NOMO-1 treated with dmso at 0.1 percent for 144 hours (cell line): ENCODE measurements at regions not wholly inside any gene's neighbourhood (a gene's known extent, or its start where the extent isn't known, plus 50 kb on each side); places are given as distances from the start of the nearest gene placed in this dataset.
"Not testable (repeated sequence)": the region's sequence is repeated elsewhere in the genome, so short reads cannot be mapped to it uniquely, and the experiment has no call there.

Source experiments
- DNase-seq: peaks from one replicate; lab custom pipeline; 2025; ENCODE audit not compliant: unreplicated experiment; lab: John Stamatoyannopoulos, UW

DNA sequence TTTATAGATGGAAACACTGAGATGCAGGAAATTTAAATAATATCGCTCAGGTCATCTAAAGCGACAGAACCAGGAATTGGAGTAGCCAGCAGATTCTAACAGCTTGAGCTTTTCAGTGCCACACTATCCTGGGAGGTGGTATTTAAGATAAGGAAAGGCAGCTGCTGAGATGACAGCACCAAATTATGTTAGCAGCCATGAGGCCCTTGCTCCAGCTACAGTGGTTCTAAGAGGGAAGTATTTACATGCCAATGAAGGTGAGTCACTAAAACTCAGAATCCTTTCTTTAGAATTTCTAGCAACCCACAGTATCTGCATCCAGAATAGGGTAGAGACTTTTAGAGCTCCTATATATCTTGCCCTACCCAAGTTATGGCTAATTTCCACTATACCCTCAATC is 127.0 kb upstream of the VLDLR start:
- no peak for DNase-seq

DNA sequence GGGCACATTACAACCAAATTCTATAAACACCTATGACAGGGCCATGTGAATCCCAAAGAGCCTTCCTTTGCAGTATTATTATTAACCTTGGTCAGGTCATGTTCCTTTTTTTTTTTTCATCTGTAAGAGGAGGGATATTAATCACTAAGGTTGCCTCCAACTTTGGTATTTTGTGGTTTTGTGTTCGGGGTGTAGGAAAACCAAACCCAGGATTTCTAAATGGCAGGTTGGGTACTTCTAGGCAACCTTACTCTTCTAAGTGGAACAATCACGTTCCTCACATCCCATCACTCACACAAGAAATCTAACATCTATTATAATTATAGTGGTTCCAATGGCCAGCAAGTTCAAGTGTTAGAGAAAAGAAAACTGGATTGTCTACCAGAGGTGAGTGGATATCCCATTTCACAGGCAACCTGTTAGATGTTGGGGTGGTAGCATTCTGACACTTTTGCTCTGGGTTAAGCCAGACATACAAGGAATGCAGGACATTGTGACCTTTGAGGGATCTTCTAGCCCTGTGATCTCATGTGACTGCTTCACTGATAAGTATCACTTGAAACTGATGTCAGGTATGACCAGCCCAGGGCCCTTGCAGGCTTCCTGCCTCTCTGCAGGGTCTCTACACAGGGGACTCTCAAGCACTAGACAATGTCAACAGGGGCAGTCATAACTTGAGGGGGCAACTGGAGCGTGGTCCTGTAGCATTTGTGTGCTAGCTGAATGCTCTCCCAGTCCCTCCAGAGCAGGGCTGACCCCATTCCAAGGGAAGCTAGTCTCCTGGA is 126.2 kb upstream of the VLDLR start:
- DNase-seq = no peak

DNA sequence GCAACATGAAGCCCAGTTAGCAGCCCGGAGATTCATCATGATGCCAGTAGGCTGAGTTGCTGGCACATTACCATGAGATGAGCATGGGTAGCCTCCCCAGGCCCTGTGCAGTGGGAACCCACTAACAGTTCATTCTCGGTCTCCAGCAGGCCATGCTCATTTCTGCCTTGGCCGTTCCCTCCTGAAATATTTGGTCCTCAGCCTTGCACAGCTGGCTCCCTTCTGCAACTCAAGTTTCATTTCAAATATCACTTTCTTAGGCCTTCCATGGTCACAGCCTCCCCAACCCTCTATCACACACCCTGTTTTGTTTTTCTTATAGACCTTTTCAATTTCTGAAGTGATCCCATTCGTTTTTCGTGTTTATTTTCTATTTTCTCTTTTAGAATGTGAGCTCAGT is 125.4 kb upstream of the VLDLR start:
- DNase-seq = no peak

DNA sequence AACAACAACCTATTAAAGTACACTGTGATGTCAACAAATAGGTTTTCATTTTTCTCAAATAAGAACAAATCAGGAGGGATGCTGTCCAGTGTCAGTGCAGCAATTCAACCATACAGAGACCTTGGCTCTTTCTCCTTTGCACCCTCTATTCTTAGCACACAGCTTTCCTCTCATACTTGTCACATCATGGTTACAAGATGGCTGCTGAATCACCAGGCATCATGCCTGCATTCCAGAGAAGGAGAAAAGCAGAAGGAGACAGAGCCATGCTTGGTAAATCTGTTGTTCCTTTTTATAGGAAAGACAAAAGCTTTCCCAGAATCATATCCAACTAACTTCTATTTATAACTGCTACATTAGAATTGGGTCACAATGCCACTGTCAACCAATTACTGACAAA is 124.7 kb upstream of the VLDLR start:
- no peak for DNase-seq

DNA sequence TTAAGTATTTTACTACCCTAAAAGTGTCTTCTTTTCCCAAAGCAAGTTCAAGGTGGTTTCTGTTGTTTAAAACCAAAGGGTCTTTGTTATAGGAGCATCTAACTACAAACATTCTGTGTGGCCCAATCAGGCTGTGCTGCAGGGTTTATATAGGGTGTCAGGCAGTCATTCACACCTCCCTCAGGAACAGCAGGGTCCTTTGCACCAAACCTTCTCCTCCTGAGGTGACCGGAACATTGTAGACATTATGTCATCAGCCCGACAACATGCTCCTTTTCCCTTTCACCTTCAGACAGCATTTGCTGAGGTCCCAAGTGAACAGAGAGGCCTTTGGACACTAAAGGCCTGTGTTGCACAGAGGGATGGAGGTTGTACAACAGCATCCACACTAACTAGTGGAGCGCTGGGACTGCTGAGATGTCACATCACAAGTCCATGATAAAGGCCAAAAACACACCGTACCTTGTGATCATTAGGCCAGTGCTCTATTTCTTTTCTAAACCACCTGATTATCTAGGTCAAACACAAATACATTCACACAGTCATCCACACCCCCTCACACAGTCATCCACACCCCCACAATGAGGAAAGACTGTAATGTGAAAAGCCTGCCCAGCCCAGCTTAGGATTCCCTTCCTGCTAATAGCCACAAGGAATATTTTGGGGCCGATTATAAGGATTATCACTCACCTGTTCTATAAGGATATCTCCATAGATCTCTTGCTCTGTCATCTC is 123.8 kb upstream of the VLDLR start:
- DNase-seq = no peak

DNA sequence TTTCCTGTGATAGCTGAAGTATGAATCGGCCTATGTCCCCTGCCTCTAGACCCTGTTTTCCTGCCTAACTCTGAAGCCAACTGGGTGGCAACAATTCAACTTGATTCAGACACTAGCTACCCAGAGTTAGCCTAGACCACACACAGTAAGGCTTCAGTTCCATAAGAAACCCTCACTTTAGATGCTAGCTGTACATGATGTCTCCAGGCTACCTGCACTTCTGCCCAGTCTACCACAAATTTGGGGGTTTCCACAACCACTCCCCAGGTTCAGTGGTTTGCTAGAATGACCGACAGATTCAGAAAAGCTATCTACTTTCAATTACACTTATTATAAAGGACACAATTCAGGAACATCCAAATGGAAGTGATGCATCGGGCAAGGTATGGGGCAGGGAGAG is 119.4 kb upstream of the VLDLR start:
- DNase-seq = no peak

DNA sequence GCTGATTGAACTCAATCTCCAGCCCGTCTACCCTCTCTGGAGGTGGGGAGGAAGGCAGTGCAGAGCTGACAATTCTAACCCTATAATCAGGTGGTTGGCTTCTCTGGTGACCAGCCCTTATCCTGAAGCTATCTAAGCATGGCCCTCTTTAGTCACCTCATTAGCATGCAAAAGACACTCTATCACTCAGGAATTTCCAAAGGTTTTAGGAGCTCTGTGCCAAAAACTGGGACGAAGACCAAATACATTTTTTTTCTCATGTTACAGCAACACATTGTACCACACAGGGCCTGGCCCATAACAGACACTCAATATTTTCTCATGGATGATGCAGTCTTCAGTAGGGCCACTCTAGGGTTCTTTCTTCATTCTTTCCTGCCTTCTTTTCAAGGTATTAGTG is 118.8 kb upstream of the VLDLR start:
- DNase-seq = no peak

DNA sequence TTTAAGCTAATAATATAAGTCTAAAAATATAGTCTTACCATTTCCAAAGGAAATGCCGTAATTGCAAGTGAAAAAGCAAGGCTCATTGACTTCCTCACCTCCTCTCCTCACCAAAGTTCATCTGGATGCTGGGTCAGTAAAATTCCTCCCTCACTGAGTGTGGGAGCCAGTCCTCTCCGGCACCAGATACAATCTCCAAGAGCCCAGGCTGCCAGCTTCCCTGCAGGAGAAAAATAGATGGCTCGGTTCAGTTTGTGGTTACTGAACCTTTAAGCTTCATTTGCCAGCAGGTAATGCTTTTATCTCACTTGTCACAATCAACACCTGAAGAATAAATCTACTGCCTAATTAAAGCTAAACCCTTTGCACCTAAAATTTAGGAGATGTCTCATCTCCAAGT is 115.3 kb upstream of the VLDLR start:
- DNase-seq = no peak

DNA sequence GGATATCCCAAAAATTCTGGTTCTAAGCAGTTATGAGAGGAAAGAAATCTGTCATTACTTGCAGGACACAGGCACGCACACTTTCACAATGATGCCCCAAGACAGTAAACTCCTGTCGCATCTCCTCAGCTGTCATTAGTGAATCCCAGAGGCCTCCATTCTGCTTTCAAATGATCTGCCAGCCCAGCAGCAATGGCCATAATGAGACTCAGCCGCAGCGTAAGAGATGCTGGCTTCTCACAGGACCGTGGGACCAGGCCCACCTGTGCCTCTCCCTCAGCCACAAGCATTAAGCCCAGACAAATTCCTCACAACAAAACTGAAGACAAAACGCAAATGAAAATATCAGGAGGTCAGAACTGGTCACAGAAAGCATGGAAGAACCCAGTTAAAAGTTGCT is 98.0 kb upstream of the VLDLR start:
- DNase-seq = no peak

DNA sequence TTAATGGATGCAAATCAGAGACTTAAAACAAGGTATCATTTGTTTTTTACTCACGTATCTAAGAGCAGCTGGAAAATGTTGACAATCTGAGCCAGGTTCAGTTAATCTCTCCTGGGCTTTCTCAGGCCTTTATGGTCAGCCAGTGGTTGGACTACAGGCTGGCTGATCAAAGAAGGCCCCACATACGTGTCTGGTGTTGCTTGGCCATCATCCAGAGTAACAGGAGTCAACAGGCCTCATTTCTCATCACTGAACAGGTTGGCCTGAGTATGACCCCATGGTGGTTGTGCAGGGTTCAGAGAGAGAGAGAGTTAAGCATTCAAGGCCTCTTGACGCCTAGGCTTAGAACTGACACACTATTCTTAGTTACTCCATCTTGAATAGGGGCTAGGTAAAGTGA is 97.0 kb upstream of the VLDLR start:
- no peak for DNase-seq

DNA sequence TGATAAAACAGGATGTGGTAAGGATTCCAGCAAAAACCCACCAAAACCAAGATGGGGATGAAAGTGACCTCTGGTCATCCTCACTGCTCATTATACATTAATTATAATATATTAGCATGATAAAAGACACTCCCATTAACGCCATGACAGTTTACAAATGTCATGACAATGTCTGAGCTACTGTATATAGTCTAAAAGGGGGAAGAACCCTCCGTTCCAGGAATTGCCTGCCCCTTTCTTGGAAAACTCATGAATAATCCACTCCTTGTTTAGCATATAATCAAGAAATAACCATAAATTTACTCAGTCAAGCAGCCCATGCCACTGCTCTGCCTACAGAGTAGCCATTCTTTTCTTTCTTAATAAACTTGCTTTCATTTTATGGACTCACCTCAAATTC is 96.4 kb upstream of the VLDLR start:
- no peak for DNase-seq

DNA sequence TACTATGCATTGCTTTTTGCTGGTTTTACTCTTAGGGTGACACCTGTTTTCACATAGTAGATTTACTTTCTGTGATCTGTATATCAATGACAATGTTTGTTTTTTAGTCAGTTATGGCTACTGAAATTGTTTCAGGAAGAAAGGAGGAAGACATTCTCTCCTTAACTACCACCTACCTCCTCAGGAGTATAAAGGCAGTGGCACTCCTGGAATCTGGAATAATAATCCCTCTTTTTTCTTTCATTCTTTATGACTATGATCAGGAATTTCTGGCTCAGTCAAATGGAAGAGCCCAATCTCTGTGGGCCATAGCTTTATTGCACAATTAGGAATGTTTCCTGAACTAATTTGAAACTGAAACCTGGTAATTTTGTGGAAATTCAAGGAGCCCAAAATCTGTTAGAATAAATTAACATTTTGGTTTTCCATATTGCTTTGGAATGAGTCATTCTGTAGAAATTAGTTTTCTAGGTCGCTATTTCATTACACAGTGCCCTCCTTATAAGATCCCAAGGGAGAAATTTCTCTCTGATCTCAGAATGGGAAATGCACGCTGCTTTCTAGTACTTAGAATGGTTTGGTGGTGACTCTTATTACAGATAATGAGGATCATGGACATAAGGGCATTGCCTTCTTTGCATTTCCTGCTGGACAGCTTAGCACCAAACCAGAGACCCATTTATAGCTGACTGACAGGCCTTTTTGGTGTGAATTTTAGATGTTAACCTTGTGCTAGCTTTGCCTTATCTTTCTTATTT is 95.3 kb upstream of the VLDLR start:
- no peak for DNase-seq

DNA sequence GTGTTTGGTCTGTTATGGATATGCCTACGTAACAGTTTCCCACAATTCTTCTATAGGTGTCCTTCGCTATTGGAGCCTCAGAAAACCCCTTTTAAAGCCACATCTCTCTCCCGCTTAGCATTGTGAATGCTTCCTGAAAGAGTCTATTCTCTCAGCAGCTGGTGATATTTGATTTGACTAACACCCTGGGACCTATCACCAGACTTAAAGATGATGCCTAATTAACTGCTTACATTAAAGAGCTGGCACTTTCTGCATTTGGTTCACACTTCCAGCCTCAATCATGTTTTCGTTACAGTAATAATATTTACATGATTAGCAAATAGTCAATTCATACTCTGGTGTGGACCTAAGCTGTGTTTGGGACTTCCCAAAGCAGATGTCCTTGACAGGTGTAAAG is 90.1 kb upstream of the VLDLR start:
- DNase-seq = no peak

DNA sequence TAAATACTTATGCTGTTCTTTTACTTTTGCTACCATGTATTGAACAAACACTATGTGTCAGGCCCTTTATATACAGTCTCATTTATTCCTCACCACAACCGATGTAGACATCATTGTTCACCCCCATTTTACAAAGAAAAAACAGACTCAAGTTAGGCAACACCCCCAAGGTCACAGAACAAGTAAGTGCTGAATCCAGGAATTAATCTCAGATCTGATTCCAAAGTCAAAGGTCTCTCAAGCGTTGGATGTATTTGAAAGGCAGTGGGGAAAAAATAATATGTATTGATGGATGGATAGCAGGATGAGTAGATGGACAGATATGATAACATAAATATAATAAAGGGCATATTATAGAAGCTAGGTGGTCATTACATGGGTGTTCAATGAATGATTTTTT is 85.1 kb upstream of the VLDLR start:
- no peak for DNase-seq

DNA sequence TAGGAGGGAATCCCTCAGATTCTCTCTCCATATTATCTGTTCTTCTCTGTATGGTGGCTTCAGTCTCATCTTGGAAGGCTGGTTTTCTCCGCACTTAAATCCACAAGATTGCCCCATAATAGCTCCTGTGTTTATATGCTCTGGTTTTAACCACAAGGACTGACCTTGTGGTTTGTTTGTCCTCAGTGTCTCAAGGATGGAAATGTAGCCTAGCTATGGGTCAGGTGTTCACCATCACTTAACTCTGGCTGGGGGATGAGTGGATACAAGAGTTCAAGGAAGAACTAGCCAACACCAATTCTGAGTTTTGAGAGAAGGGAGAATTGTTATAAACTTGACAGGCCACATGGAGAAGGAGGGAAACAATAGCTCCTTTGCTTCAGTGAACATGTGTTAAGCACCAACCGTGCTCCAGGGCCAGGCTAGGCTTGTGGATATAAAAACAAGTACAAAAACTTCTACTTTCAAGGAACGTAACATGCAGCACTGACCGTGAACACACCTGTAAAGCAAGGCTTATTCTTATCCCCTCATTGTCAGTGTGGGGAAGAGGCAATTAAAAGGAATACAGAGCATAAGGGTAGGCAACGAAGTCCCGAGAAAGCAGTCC is 75.6 kb upstream of the VLDLR start:
- no peak for DNase-seq

DNA sequence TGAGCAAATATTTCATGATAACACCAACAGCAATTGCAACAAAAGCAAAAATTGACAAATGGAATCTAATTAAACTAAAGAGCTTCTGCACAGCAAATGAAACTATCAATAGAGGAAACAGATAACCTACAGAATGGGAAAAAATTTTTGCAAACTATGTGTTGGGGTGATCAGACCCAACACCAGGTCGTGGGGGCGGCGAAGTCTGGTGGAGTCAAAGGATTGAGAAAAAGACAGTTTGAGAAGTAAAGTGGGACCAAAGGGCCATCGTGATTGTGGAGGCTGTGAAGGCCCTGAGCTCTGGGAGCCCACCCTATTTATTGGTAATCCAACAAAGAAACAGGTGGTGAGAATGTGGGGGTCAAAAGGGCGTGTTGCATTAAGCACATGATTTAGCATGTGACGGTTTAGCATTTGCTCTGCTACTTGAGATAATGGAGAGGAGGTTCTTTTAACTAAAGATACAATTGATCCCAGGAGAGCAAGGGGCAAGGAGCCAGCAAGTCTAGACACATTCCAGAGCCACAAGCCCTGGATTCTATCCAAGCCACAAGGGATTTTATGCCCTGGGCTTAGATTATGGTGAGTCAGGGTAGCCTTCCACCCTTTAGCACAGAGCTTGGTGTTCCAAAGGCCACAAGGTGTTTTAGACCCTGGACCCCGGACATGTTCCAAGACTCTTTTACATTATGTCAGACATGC is 65.5 kb upstream of the VLDLR start:
- DNase-seq = not testable (repeated sequence)

DNA sequence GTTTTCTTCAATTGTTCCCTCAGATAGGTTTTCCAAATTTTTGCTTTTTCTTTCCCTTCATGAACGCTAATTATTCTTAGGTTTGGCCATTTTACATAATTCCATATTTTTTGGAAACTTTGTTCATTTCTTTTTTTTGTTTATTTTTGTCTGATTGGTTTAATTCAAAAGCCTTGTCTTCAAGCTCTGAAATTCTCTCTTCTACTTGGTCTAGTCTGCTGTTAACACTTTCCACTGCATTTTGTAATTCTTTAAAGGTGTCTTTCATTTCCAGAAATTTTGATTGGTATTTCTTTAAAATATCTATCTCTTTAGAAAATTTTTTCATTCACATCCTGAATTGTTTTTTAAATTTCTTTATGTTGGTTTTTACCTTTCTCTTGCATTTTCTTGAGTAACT is 63.9 kb upstream of the VLDLR start:
- no peak for DNase-seq

DNA sequence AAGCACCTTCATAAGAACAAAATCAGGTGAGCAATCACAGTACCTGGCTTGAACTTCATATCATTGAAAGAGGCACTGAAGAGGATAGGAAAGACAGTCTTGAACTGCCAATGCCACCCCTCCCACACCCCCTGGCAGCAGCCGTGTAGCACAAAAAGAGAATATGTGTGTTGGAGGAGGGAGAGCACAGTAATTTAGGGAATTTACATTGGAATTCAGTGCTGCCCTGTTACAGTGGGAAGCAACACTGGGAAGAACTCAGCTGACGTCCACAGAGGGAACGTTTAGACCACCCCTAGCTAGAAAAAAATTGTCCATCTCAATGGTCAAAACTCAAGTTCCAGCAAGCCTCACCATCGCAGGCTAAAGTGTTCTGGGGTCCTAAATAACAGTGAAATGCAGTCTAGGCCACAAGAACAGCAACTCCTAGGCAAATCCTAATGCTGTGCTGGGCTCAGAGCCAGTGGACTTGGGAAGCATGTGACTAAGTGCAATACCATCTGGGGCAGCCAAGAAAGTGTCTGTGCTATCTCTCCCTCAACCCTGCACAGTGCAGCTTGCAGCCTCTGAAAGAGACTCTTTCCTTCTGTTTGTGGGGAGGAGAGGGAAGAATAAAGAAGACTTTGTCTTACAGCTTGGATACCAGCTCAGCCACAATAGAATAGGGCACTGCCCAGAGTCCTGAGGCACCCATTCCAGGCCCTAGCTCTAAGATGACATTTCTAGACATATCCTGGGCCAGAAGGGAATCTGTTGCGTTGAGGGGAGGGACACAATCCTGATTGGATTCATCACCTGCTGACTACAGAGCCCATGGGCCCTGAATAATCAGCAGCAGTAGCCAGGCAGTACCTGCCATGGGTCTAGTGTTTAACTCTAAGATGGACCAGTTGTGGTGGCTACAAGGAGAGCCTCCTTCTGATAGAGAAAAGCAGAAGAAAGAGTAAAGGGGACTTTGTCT is 62.1 kb upstream of the VLDLR start:
- DNase-seq = no peak

DNA sequence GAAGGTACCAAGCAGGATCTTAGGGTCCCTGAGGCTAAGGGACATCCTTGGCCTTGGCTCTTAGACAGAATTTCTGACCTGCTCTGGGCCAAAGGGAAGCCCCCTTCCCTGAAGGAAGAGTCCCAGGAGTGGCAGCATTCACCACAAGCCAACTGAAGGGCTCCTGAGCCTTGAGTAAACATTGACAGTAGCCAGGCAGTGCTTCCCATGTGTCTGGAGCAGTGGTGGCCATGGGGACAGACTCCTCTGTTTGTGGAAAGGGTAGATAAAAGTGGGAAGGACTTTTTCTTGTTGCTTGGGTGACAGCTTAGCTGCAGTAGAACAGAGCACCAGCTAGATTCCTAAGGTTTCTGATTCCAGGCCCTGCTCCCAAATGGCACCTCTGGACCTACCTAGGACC is 61.4 kb upstream of the VLDLR start:
- no peak for DNase-seq
